C4-2B (cell line): ENCODE measurements at regions not wholly inside any gene's neighbourhood (a gene's known extent, or its start where the extent isn't known, plus 50 kb on each side); places are given as distances from the start of the nearest gene placed in this dataset.
"Not testable (repeated sequence)": the region's sequence is repeated elsewhere in the genome, so short reads cannot be mapped to it uniquely, and the experiment has no call there.

ENCODE experiments used
- H3K27ac ChIP-seq: fragments of 450-650 bp; 2 replicates; pipeline ENCODE4 v1.5.1; 2017
- ZFX ChIP-seq: fragments of 450-650 bp; IDR thresholded peaks from 2 replicates; pipeline ENCODE4 v1.6.1; 2017
- TF ChIP-seq, protein P1 (sequence below): fragments of 450-650 bp; conservative IDR thresholded peaks from 2 replicates; pipeline ENCODE4 v1.5.1; 2017; ENCODE audit warnings: mild to moderate bottlenecking

DNA sequence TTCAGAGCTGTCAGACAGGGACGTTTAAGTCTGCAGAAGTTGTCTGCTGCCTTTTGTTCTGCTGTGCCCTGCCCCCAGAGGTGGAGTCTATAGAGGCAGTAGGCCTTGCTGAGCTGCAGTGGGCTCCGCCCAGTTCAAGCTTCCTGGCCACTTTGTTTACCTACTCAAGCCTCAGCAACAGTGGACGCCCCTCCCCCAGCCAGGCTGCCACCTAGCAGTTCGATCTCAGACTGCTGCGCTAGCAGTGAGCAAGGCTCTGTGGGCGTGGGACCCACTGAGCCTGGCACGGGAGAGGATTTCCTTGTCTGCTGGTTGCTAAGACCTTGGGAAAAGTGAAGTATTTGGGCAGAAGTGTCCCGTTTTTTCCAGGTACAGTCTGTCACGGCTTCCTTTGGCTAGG is 59.6 kb upstream of the SMARCAD1 start:
- TF ChIP-seq, protein P1, sequence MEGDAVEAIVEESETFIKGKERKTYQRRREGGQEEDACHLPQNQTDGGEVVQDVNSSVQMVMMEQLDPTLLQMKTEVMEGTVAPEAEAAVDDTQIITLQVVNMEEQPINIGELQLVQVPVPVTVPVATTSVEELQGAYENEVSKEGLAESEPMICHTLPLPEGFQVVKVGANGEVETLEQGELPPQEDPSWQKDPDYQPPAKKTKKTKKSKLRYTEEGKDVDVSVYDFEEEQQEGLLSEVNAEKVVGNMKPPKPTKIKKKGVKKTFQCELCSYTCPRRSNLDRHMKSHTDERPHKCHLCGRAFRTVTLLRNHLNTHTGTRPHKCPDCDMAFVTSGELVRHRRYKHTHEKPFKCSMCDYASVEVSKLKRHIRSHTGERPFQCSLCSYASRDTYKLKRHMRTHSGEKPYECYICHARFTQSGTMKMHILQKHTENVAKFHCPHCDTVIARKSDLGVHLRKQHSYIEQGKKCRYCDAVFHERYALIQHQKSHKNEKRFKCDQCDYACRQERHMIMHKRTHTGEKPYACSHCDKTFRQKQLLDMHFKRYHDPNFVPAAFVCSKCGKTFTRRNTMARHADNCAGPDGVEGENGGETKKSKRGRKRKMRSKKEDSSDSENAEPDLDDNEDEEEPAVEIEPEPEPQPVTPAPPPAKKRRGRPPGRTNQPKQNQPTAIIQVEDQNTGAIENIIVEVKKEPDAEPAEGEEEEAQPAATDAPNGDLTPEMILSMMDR = peak; percentile 11; the same call in 1 of the 2 replicates
- H3K27ac ChIP-seq = peak overlapping the region; percentile 82

DNA sequence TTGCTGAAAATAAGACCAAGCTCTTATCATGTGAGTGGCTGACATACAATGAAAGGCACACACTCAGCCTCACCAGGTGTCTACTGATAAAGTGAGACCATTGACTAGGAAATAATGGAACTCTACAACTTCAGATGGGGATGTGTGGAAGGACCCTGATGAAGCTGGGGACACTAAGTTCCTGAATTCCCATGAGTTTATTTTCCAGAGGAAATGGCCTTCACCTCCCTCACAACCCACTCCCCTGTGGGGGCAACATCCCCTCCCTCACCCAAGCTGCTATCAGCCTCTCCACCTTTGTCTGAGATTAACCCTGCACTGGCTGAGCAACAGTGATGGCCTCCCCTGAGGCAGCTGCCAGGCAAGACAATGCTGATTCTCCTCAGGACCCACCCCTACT is 55.2 kb upstream of the SMARCAD1 start:
- no peak overlapping the region for H3K27ac ChIP-seq
- no peak for TF ChIP-seq ZFX
- TF ChIP-seq, protein P1 = no peak

DNA sequence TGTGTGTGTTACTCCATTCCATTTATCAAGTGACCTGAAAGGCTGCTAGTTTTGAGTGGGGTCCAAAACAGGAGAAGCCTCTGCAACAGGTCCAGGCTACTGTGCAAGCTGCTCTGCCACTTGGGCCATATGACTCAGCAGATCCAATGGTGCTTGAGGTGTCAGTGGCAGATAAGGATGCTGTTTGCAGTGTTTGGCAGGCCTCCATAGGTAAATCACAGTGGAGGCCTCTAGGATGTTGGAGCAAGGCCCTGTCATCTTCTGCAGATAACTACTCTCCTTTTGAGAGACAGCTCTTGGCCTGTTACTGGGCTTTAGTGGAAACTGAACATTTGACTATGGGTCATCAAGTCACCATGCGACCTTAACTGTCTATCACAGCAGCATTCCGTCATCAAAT is 52.3 kb upstream of the SMARCAD1 start:
- not testable (repeated sequence) for H3K27ac ChIP-seq

DNA sequence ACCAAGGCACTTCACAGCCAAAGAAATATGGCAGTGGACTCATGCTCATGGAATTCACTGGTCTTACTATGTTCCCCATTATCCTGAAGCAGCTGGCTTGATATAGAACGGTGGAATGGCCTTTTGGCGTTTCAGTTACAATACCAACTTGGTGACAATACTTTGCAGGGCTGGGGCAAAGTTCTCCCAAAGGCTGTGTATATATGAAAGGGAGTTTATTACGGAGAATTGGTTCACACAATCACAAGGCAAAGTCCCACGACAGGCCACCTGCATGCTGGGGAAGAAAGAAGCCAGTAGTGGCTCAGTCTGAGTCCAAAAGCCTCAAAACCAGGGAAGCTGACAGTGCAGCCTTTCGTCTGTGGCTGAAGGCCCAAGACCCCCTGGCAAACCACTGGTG is 50.8 kb upstream of the SMARCAD1 start:
- TF ChIP-seq, protein P1 = no peak
- no peak for TF ChIP-seq ZFX
- no peak overlapping the region for H3K27ac ChIP-seq
